ENCODE measurements at regions not wholly inside any gene's neighbourhood (a gene's known extent, or its start where the extent isn't known, plus 50 kb on each side); places are given as distances from the start of the nearest gene placed in this dataset.

- H3K36me3 ChIP-seq, result no peaks in the 10 kb centered on the region
- DNase-seq, result no peak
- in situ Hi-C loops (cut with MboI; ENCODE audit: low pct_ligation_motif_present in 1 of 4, low pct_unique_long_range_greater_than_20kb in 1 of 4, low sequenced_read_pairs in 3 of 4), result no loop called here
- no peaks in the 10 kb centered on the region for H3K27me3 ChIP-seq
- no peaks in the 10 kb centered on the region for H3K4me1 ChIP-seq
- TF ChIP-seq, protein P1, sequence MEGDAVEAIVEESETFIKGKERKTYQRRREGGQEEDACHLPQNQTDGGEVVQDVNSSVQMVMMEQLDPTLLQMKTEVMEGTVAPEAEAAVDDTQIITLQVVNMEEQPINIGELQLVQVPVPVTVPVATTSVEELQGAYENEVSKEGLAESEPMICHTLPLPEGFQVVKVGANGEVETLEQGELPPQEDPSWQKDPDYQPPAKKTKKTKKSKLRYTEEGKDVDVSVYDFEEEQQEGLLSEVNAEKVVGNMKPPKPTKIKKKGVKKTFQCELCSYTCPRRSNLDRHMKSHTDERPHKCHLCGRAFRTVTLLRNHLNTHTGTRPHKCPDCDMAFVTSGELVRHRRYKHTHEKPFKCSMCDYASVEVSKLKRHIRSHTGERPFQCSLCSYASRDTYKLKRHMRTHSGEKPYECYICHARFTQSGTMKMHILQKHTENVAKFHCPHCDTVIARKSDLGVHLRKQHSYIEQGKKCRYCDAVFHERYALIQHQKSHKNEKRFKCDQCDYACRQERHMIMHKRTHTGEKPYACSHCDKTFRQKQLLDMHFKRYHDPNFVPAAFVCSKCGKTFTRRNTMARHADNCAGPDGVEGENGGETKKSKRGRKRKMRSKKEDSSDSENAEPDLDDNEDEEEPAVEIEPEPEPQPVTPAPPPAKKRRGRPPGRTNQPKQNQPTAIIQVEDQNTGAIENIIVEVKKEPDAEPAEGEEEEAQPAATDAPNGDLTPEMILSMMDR (IDR thresholded peaks at IDR 0.05), result no peak
- no peak for TF ChIP-seq POLR2A (IDR thresholded peaks at IDR 0.05)
- TF ChIP-seq EP300 (IDR thresholded peaks at IDR 0.05; ENCODE audit: low read depth), result no peak
- no peak for TF ChIP-seq POLR2AphosphoS5 (IDR thresholded peaks at IDR 0.05)
- H3K27ac ChIP-seq, result no peak overlapping the region
- H3K9me3 ChIP-seq, result no peaks in the 10 kb centered on the region
- intact Hi-C loops (cut with DNase I; ENCODE audit: low total_unique reads), result no loop called here
- no peak overlapping the region for H3K4me3 ChIP-seq
- WGBS, 2 donors (ENCODE audit: low coverage in 1 of 2), result 92 to 100% methylated on average over 2 to 3 of the region's 3 CpGs
These were observed 206.8 kb downstream of the KLF6 start for GRCh38 chr10:3578159-3578558.

DNA sequence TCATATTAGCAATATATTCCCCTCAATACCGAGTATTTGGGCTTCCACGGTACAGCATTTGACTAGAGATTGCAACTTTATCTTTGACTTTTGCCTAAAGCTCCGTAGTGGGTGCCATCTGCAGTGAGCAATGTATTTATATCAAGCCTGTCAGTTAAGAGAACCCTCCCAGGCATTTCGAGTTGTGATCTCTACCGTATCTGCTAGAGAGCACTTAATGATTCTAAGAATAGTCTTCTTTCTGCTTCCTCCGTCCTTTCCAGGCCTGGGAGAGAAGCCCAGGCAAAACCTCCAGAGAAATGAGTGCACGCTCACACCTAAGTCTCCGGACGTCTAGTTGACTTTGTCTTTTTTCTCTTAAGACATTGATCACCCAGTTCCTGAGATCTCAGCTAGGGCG, 210.6 kb downstream of the KLF6 start:
- TF ChIP-seq, protein P1 (IDR thresholded peaks at IDR 0.05), result no peak
- no peak for TF ChIP-seq EP300 (IDR thresholded peaks at IDR 0.05; ENCODE audit: low read depth)
- no peak for TF ChIP-seq POLR2AphosphoS5 (IDR thresholded peaks at IDR 0.05)
- no peak for TF ChIP-seq POLR2A (IDR thresholded peaks at IDR 0.05)
- Histone ChIP-seq H3K9me3 (no peaks in the 10 kb centered on the region), H3K36me3 (no peaks in the 10 kb centered on the region), H3K27me3 (no peaks in the 10 kb centered on the region), H3K27ac (no peak overlapping the region), H3K4me3 (no peak overlapping the region), H3K4me1 (no peaks in the 10 kb centered on the region)
- 78 to 79% methylated on average over 5 to 10 of the region's 10 CpGs for WGBS, 2 donors (ENCODE audit: low coverage in 1 of 2)
- intact Hi-C loops (cut with DNase I; ENCODE audit: low total_unique reads), result no loop called here
- in situ Hi-C loops (cut with MboI; ENCODE audit: low pct_ligation_motif_present in 1 of 4, low pct_unique_long_range_greater_than_20kb in 1 of 4, low sequenced_read_pairs in 3 of 4), result no loop called here
- DNase-seq, result no peak

- no peak for DNase-seq
- no peaks in the 10 kb centered on the region for H3K27me3 ChIP-seq
- intact Hi-C loops (cut with DNase I; ENCODE audit: low total_unique reads), result no loop called here
- H3K36me3 ChIP-seq, result no peaks in the 10 kb centered on the region
- H3K9me3 ChIP-seq, result no peaks in the 10 kb centered on the region
- no peak overlapping the region for H3K27ac ChIP-seq
- in situ Hi-C loops (cut with MboI; ENCODE audit: low pct_ligation_motif_present in 1 of 4, low pct_unique_long_range_greater_than_20kb in 1 of 4, low sequenced_read_pairs in 3 of 4), result no loop called here
- H3K4me3 ChIP-seq, result no peak overlapping the region
- TF ChIP-seq, protein P1 (IDR thresholded peaks at IDR 0.05), result no peak
- TF ChIP-seq POLR2A (IDR thresholded peaks at IDR 0.05) (no peak), POLR2AphosphoS5 (IDR thresholded peaks at IDR 0.05) (no peak), EP300 (IDR thresholded peaks at IDR 0.05; ENCODE audit: low read depth) (no peak)
- 56 to 79% methylated on average over 3 to 8 of the region's 8 CpGs for WGBS, 2 donors (ENCODE audit: low coverage in 1 of 2)
- H3K4me1 ChIP-seq, result no peaks in the 10 kb centered on the region
These were observed 211.5 kb downstream of the KLF6 start for GRCh38 chr10:3573498-3573897.

DNA sequence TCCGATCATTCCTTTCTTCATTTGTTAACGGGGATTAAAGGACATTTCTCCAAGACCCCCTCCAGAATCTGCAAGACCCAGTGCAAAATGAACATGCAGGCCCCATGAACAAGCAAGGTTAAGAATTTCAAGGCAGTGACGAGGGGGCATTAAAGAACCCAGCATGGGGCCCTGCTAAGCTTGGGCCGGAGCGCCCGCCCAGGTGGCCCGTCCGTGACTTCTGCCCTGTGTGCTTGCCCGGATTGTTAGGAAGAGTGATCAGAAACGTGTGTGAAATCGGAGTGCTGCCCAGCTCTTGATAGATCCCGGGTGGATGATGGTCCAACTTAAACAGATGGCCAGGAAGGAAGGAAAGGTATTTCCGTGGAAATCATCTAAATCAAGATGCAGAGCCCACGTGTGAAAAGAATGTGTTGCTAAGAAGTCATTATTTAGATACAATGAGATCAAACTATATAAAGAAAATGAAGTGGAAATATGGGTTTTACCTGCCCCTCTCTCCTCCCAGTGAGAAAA, 213.6 kb downstream of the KLF6 start:
- DNase-seq, result no peak
- H3K4me1 ChIP-seq, result no peaks in the 10 kb centered on the region
- H3K36me3 ChIP-seq, result no peaks in the 10 kb centered on the region
- peak overlapping the region in 1 of 4 donors; percentile 6 for H3K27ac ChIP-seq
- H3K27me3 ChIP-seq, result no peaks in the 10 kb centered on the region
- in situ Hi-C loops (cut with MboI; ENCODE audit: low pct_ligation_motif_present in 1 of 4, low pct_unique_long_range_greater_than_20kb in 1 of 4, low sequenced_read_pairs in 3 of 4), result no loop called here
- 87 to 91% methylated on average over 10 to 14 of the region's 14 CpGs for WGBS, 2 donors (ENCODE audit: low coverage in 1 of 2)
- TF ChIP-seq, protein P1 (IDR thresholded peaks at IDR 0.05), result no peak
- no peak for TF ChIP-seq EP300 (IDR thresholded peaks at IDR 0.05; ENCODE audit: low read depth)
- TF ChIP-seq POLR2A (IDR thresholded peaks at IDR 0.05), result no peak
- TF ChIP-seq POLR2AphosphoS5 (IDR thresholded peaks at IDR 0.05), result no peak
- H3K4me3 ChIP-seq, result no peak overlapping the region
- intact Hi-C loops (cut with DNase I; ENCODE audit: low total_unique reads), result no loop called here
- no peaks in the 10 kb centered on the region for H3K9me3 ChIP-seq

Measured in transverse colon (tissue), 4 donors.